ENCODE measurements at regions not wholly inside any gene's neighbourhood (a gene's known extent, or its start where the extent isn't known, plus 50 kb on each side); places are given as distances from the start of the nearest gene placed in this dataset.

- ATAC-seq, result no peak
- no peak for TF ChIP-seq SMC3 (IDR thresholded peaks at IDR 0.05)
- no peak for TF ChIP-seq ZSCAN20 (CRISPR knock-in tag; IDR thresholded peaks at IDR 0.05)
- no peak for TF ChIP-seq TP53 (CRISPR knock-in tag; IDR thresholded peaks at IDR 0.05)
- TF ChIP-seq NR3C1 (IDR thresholded peaks at IDR 0.05), result no peak
- TF ChIP-seq CEBPB (IDR thresholded peaks at IDR 0.05), result no peak
- TF ChIP-seq HOXB5 (CRISPR knock-in tag; IDR thresholded peaks at IDR 0.05), result no peak
- TF ChIP-seq CHD4 (IDR thresholded peaks at IDR 0.05; ENCODE audit: borderline replicate concordance), result no peak
- TF ChIP-seq CHD2 (IDR thresholded peaks at IDR 0.05; ENCODE audit: low read length, partially characterized antibody), result no peak
- TF ChIP-seq KDM1A (IDR thresholded peaks at IDR 0.05; ENCODE audit: low read depth), result no peak
- TF ChIP-seq CBX2 (IDR thresholded peaks at IDR 0.05; ENCODE audit: borderline replicate concordance, low read depth), result no peak
- no peak for TF ChIP-seq KDM5A (IDR thresholded peaks at IDR 0.05)
- TF ChIP-seq EHMT2 (IDR thresholded peaks at IDR 0.05; ENCODE audit: low read depth), result no peak
- TF ChIP-seq RNF2 (IDR thresholded peaks at IDR 0.05; ENCODE audit: borderline replicate concordance, low read depth), result no peak
- Histone ChIP-seq H3K4me1 (no peaks in the 10 kb centered on the region), H3K4me2 (no peak overlapping the region), H3K9me3 (peaks cover 14% of the 10 kb centered on the region), H3K27ac (no peak overlapping the region), H3K4me3 (no peak overlapping the region)
- no peak for FAIRE-seq
- ChIA-PET POLR2A (no interaction called here), CTCF (interaction anchor here (2.0 to 3.4 kb wide), 2 partner anchors 9 to 16 kb away, joined by 5 to 11 read pairs; no protein-coding TSS in a partner anchor)
- DNase-seq (ENCODE audit: low read depth in 1 of 2, low spot score in 1 of 2), result no peak
- 55% methylated on average over 7 of the region's 7 CpGs for WGBS (ENCODE audit: missing lambda C conversion rate)
Observed at GRCh38 chr20:60984666-60985065, 267.4 kb upstream of the CDH4 start.

- CTCF ChIA-PET, result interaction anchor here (3.4 kb wide), 1 partner anchor 14 kb away, joined by 11 read pairs; no protein-coding TSS in a partner anchor
- TF ChIP-seq ATOH8 (CRISPR knock-in tag; IDR thresholded peaks at IDR 0.05; ENCODE audit: low read depth) (no peak), MYC (IDR thresholded peaks at IDR 0.05; ENCODE audit: borderline replicate concordance, low read length) (no peak), RNF2 (IDR thresholded peaks at IDR 0.05; ENCODE audit: borderline replicate concordance, low read depth) (no peak), CHD4 (IDR thresholded peaks at IDR 0.05; ENCODE audit: borderline replicate concordance) (no peak), HOXB13 (CRISPR knock-in tag; IDR thresholded peaks at IDR 0.05; ENCODE audit: low read depth) (no peak), CEBPB (IDR thresholded peaks at IDR 0.05) (no peak), ELK1 (IDR thresholded peaks at IDR 0.05; ENCODE audit: low read depth, low read length) (no peak), CBX2 (IDR thresholded peaks at IDR 0.05; ENCODE audit: borderline replicate concordance, low read depth) (no peak), MAX (IDR thresholded peaks at IDR 0.05) (no peak), TP53 (CRISPR knock-in tag; IDR thresholded peaks at IDR 0.05) (no peak)
- H3K27ac ChIP-seq, result no peak overlapping the region
- FAIRE-seq (no peak), ATAC-seq (no peak), DNase-seq (ENCODE audit: low read depth in 1 of 2, low spot score in 1 of 2) (peak in 1 of 2 experiments; percentile 41)
- H3K4me1 ChIP-seq, result no peaks in the 10 kb centered on the region
- H3K9me3 ChIP-seq, result peaks cover 3% of the 10 kb centered on the region; the same call in 1 of the 3 replicates
- WGBS (ENCODE audit: missing lambda C conversion rate), result 39% methylated on average over 12 of the region's 12 CpGs
- H3K4me3 ChIP-seq, result no peak overlapping the region
- POLR2A ChIA-PET, result no interaction called here
- H3K4me2 ChIP-seq, result no peak overlapping the region
Observed at GRCh38 chr20:60986506-60987156, 265.4 kb upstream of the CDH4 start.

GRCh38 chr20:60990061-60990460 lies 262.0 kb upstream of the CDH4 start:
- DNase-seq (ENCODE audit: low read depth in 1 of 2, low spot score in 1 of 2) (no peak), FAIRE-seq (no peak), ATAC-seq (no peak)
- ChIA-PET POLR2A (no interaction called here), CTCF (interaction anchor here (1.2 kb wide), 1 partner anchor 273 kb away, joined by 3 read pairs; no protein-coding TSS in a partner anchor)
- Histone ChIP-seq H3K9me3 (no peaks in the 10 kb centered on the region), H3K4me1 (no peaks in the 10 kb centered on the region), H3K4me3 (no peak overlapping the region), H3K4me2 (no peak overlapping the region), H3K27ac (no peak overlapping the region)
- WGBS (ENCODE audit: missing lambda C conversion rate), result 72% methylated on average over 8 of the region's 10 CpGs
- TF ChIP-seq RAD21 (conservative IDR thresholded peaks at IDR 0.05 in 1 of 2, IDR thresholded peaks at IDR 0.05 in 1 of 2) (no peak), ZC3H11A (IDR thresholded peaks at IDR 0.05) (no peak), ZNF302 (CRISPR knock-in tag; IDR thresholded peaks at IDR 0.05) (no peak), CTCF (IDR thresholded peaks at IDR 0.05) (no peak), ATOH8 (CRISPR knock-in tag; IDR thresholded peaks at IDR 0.05; ENCODE audit: low read depth) (no peak), PBX3 (IDR thresholded peaks at IDR 0.05) (no peak), MYC (IDR thresholded peaks at IDR 0.05; ENCODE audit: borderline replicate concordance, low read length) (no peak), JUNB (IDR thresholded peaks at IDR 0.05) (no peak), FOSB (CRISPR knock-in tag; IDR thresholded peaks at IDR 0.05) (no peak), HEYL (CRISPR knock-in tag; IDR thresholded peaks at IDR 0.05) (no peak), JUN (IDR thresholded peaks at IDR 0.05) (no peak), HES2 (IDR thresholded peaks at IDR 0.05) (no peak)
